Iris pigment epithelial cell (primary cell): ENCODE measurements at regions not wholly inside any gene's neighbourhood (a gene's known extent, or its start where the extent isn't known, plus 50 kb on each side); places are given as distances from the start of the nearest gene placed in this dataset.

Source experiments
- DNase-seq: peaks from one replicate; pipeline ENCODE4 v3.0.0-alpha.2; 2011; ENCODE audit warnings: low read depth

- DNase-seq: no peak
Measured at GRCh38 chr6:4191271-4191721, 55.9 kb upstream of the ECI2 start.

GRCh38 chr6:4189249-4189648, 53.9 kb upstream of the ECI2 start:
- no peak for DNase-seq

GRCh38 chr6:4188801-4189200, 53.4 kb upstream of the ECI2 start:
- no peak for DNase-seq

- DNase-seq: no peak
Measured at GRCh38 chr6:4187480-4187879, 52.1 kb upstream of the ECI2 start.

GRCh38 chr6:4186385-4186784, 51.0 kb upstream of the ECI2 start:
- no peak for DNase-seq

- no peak for DNase-seq
Measured at GRCh38 chr6:4185846-4186245, 50.5 kb upstream of the ECI2 start.

- DNase-seq: no peak
Measured at GRCh38 chr6:4185419-4185818, 50.0 kb upstream of the ECI2 start.
